Endothelial cell (in vitro differentiated cells): ENCODE measurements at regions not wholly inside any gene's neighbourhood (a gene's known extent, or its start where the extent isn't known, plus 50 kb on each side); places are given as distances from the start of the nearest gene placed in this dataset.

ENCODE experiments used
- DNase-seq: peaks from one replicate; pipeline ENCODE4 v3.0.0; 2021; ENCODE audit warnings: low spot score
- H3K27ac Mint-ChIP-seq: one replicate; pipeline ENCODE4 v1.8.0; 2021; ENCODE audit warnings: mixed read lengths, inconsistent platforms; ENCODE audit not compliant: unreplicated experiment
- H3K27me3 Mint-ChIP-seq: one replicate; pipeline ENCODE4 v1.8.0; 2021; ENCODE audit warnings: mild to moderate bottlenecking, moderate library complexity, mixed read lengths, inconsistent platforms; ENCODE audit not compliant: unreplicated experiment
- H3K36me3 Mint-ChIP-seq: one replicate; pipeline ENCODE4 v1.8.0; 2021; ENCODE audit warnings: mild to moderate bottlenecking, low read depth, mixed read lengths, inconsistent platforms; ENCODE audit not compliant: unreplicated experiment
- H3K4me1 Mint-ChIP-seq: one replicate; pipeline ENCODE4 v1.8.0; 2021; ENCODE audit warnings: mild to moderate bottlenecking, mixed read lengths, inconsistent platforms; ENCODE audit not compliant: unreplicated experiment
- H3K4me3 Mint-ChIP-seq: one replicate; pipeline ENCODE4 v1.8.0; 2021; ENCODE audit warnings: mild to moderate bottlenecking, mixed read lengths, inconsistent platforms; ENCODE audit not compliant: unreplicated experiment
- H3K9me3 Mint-ChIP-seq: one replicate; pipeline ENCODE4 v1.8.0; 2021; ENCODE audit warnings: mixed read lengths, inconsistent platforms; ENCODE audit not compliant: unreplicated experiment
- CTCF ChIP-seq: fragments of 200-600 bp; sonication (generic); IDR thresholded peaks from one replicate; pipeline ENCODE4 v1.5.0; 2021; ENCODE audit warnings: antibody characterized with exemption; ENCODE audit not compliant: unreplicated experiment

- Mint-ChIP-seq H3K4me3 (no peak overlapping the region), H3K27ac (no peak overlapping the region), H3K4me1 (peaks cover 4% of the 10 kb centered on the region), H3K36me3 (no peaks in the 10 kb centered on the region), H3K9me3 (peaks cover 6% of the 10 kb centered on the region), H3K27me3 (peaks cover 1% of the 10 kb centered on the region)
- TF ChIP-seq CTCF, result no peak
- no peak for DNase-seq
Measured at GRCh38 chr5:131081913-131082488, 83.1 kb downstream of the HINT1 start.

- peaks cover 3% of the 10 kb centered on the region for H3K9me3 Mint-ChIP-seq
- no peaks in the 10 kb centered on the region for H3K27me3 Mint-ChIP-seq
- TF ChIP-seq CTCF, result no peak
- H3K27ac Mint-ChIP-seq, result no peak overlapping the region
- no peak for DNase-seq
- H3K36me3 Mint-ChIP-seq, result no peaks in the 10 kb centered on the region
- H3K4me1 Mint-ChIP-seq, result peaks cover 4% of the 10 kb centered on the region
- H3K4me3 Mint-ChIP-seq, result no peak overlapping the region
Measured at GRCh38 chr5:131081374-131081773, 83.7 kb downstream of the HINT1 start.

GRCh38 chr5:131079232-131079631, 85.8 kb downstream of the HINT1 start:
- H3K9me3 Mint-ChIP-seq, result no peaks in the 10 kb centered on the region
- H3K4me3 Mint-ChIP-seq, result no peak overlapping the region
- no peak for TF ChIP-seq CTCF
- no peak for DNase-seq
- H3K36me3 Mint-ChIP-seq, result no peaks in the 10 kb centered on the region
- no peak overlapping the region for H3K27ac Mint-ChIP-seq
- no peaks in the 10 kb centered on the region for H3K27me3 Mint-ChIP-seq
- H3K4me1 Mint-ChIP-seq, result peaks cover 4% of the 10 kb centered on the region

- H3K9me3 Mint-ChIP-seq, result peaks cover 4% of the 10 kb centered on the region
- peak overlapping the region; percentile 56 for H3K4me3 Mint-ChIP-seq
- no peak for DNase-seq
- H3K27me3 Mint-ChIP-seq, result no peaks in the 10 kb centered on the region
- no peak for TF ChIP-seq CTCF
- peaks cover 11% of the 10 kb centered on the region for H3K36me3 Mint-ChIP-seq
- H3K4me1 Mint-ChIP-seq, result peaks cover 10% of the 10 kb centered on the region
- no peak overlapping the region for H3K27ac Mint-ChIP-seq
Measured at GRCh38 chr5:131068893-131069643, 96.0 kb downstream of the HINT1 start.

GRCh38 chr5:131068076-131068475, 97.0 kb downstream of the HINT1 start:
- no peak overlapping the region for H3K27ac Mint-ChIP-seq
- H3K9me3 Mint-ChIP-seq, result peaks cover 4% of the 10 kb centered on the region
- peaks cover 11% of the 10 kb centered on the region for H3K36me3 Mint-ChIP-seq
- TF ChIP-seq CTCF, result no peak
- no peak for DNase-seq
- no peak overlapping the region for H3K4me3 Mint-ChIP-seq
- peaks cover 10% of the 10 kb centered on the region for H3K4me1 Mint-ChIP-seq
- H3K27me3 Mint-ChIP-seq, result no peaks in the 10 kb centered on the region
